ENCODE measurements at regions not wholly inside any gene's neighbourhood (a gene's known extent, or its start where the extent isn't known, plus 50 kb on each side); places are given as distances from the start of the nearest gene placed in this dataset.

GRCh38 chr4:137106287-137106686, 426.0 kb downstream of the PCDH18 start:
- ChIA-PET CTCF (no interaction called here), RAD21 (ENCODE audit: unreplicated experiment) (no interaction called here), SMC1A (ENCODE audit: uncharacterized antibody, unreplicated experiment) (no interaction called here), POLR2A (no interaction called here)
- Histone ChIP-seq H3K4me3 (no peak overlapping the region), H2AFZ (ENCODE audit: control insufficient read depth, low read depth, low read length) (no peak overlapping the region), H4K20me1 (ENCODE audit: control insufficient read depth, insufficient read depth) (no peaks in the 10 kb centered on the region), H3K9me3 (replicated peaks; ENCODE audit: control insufficient read depth, insufficient read depth, low read length) (no peaks in the 10 kb centered on the region), H3K9ac (ENCODE audit: control insufficient read depth, insufficient read depth, low read length) (no peak overlapping the region), H3K4me2 (ENCODE audit: control insufficient read depth, insufficient read depth) (no peak overlapping the region), H3K27me3 (replicated peaks in 1 of 2; ENCODE audit: control insufficient read depth in 2 of 2, insufficient read depth in 2 of 2, low read length in 1 of 2) (no peaks in the 10 kb centered on the region), H3K79me2 (ENCODE audit: control insufficient read depth, insufficient read depth, low read length) (no peaks in the 10 kb centered on the region), H3K36me3 (ENCODE audit: control insufficient read depth in 2 of 2, insufficient read depth in 2 of 2, low read length in 1 of 2) (no peaks in the 10 kb centered on the region), H3K4me1 (ENCODE audit: control insufficient read depth, insufficient read depth, low read length) (no peaks in the 10 kb centered on the region), H3K27ac (ENCODE audit: control insufficient read depth, insufficient read depth) (no peak overlapping the region)
- WGBS (ENCODE audit: insufficient coverage, insufficient replicate concordance, low lambda C conversion rate, missing lambda C conversion rate): 56% methylated on average over 3 of the region's 3 CpGs
- TF ChIP-seq SREBF1 (IDR thresholded peaks at IDR 0.05; ENCODE audit: low read length) (no peak), HDGF (IDR thresholded peaks at IDR 0.05) (no peak), ZNF592 (IDR thresholded peaks at IDR 0.05) (no peak), YY1 (IDR thresholded peaks at IDR 0.05; ENCODE audit: low read depth, low read length) (no peak), NBN (IDR thresholded peaks at IDR 0.05) (no peak), HSF1 (IDR thresholded peaks at IDR 0.05; ENCODE audit: low read depth, low read length) (no peak), SREBF2 (IDR thresholded peaks at IDR 0.05; ENCODE audit: low read length) (no peak), IKZF1 (conservative IDR thresholded peaks at IDR 0.05) (no peak), HDAC6 (IDR thresholded peaks at IDR 0.05; ENCODE audit: unreplicated experiment) (no peak), MEF2A (IDR thresholded peaks at IDR 0.05; ENCODE audit: insufficient read depth, low read depth, low read length) (no peak), PBX3 (IDR thresholded peaks at IDR 0.05; ENCODE audit: insufficient replicate concordance, low read depth, low read length) (no peak), IRF5 (IDR thresholded peaks at IDR 0.05; ENCODE audit: borderline replicate concordance) (no peak), MEF2B (IDR thresholded peaks at IDR 0.05; ENCODE audit: partially characterized antibody, poor library complexity, severe bottlenecking) (no peak), ZNF24 (IDR thresholded peaks at IDR 0.05) (no peak), IRF4 (IDR thresholded peaks at IDR 0.05; ENCODE audit: low read depth, low read length) (no peak), CHD2 (IDR thresholded peaks at IDR 0.05; ENCODE audit: borderline replicate concordance, low read depth, low read length) (no peak), RUNX3 (IDR thresholded peaks at IDR 0.05; ENCODE audit: low read length) (no peak), GABPA (IDR thresholded peaks at IDR 0.05; ENCODE audit: low read depth) (no peak), RFX5 (IDR thresholded peaks at IDR 0.05; ENCODE audit: low read depth, low read length) (no peak)
- no peak for ATAC-seq
- intact Hi-C loops (cut with micrococcal nuclease; ENCODE audit: unreplicated experiment): no loop called here
- FAIRE-seq: no peak
- in situ Hi-C loops (cut with MboI): no loop called here
- no TSS peak for BruUV-seq (replicated peaks)
- DNase-seq (ENCODE audit: low read depth, low spot score): no peak
